ENCODE measurements at regions not wholly inside any gene's neighbourhood (a gene's known extent, or its start where the extent isn't known, plus 50 kb on each side); places are given as distances from the start of the nearest gene placed in this dataset.

GRCh38 chr16:27670071-27670810 lies 120.3 kb downstream of the KATNIP start:
- no peaks in the 10 kb centered on the region for H3K9me3 ChIP-seq
- no peak for DNase-seq (ENCODE audit: low spot score in 2 of 2)
- no peak overlapping the region for H3K4me3 ChIP-seq
- H3K36me3 ChIP-seq, result peaks cover 0 to 40% (median 0%) of the 10 kb centered on the region in 3 donors
- H3K4me1 ChIP-seq, result no peaks in the 10 kb centered on the region
- H3K27me3 ChIP-seq, result no peaks in the 10 kb centered on the region
- TF ChIP-seq EP300 (IDR thresholded peaks at IDR 0.05) (no peak), CTCF (IDR thresholded peaks at IDR 0.05) (no peak), POLR2A (IDR thresholded peaks at IDR 0.05) (no peak)
- H3K27ac ChIP-seq, result no peak overlapping the region
- 72 to 75% methylated on average over 8 of the region's 8 CpGs for WGBS, 2 donors

DNA sequence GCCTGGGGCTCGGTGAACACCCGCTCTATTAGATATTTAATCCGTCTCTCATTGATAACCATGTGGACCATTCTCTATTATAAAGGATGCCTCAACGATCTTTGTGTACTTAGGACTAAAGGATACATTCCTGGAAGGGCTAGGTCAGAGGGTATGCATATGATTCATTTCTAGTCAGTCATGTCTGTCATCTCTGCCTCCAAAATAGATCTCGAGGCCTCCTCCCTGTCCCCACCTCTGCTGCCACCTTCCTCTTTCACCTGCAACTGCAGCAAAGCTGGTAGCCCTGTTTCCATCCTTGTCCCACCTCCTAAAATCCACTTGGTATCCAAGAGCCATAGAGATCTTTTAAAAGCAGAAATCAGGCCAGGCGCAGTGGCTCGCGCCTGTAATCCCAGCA lies 121.5 kb downstream of the KATNIP start:
- 93 to 94% methylated on average over 8 of the region's 8 CpGs for WGBS, 2 donors
- DNase-seq (ENCODE audit: low spot score in 2 of 2), result no peak
- no peak overlapping the region for H3K27ac ChIP-seq
- no peaks in the 10 kb centered on the region for H3K4me1 ChIP-seq
- peaks cover 0 to 44% (median 0%) of the 10 kb centered on the region in 3 donors for H3K36me3 ChIP-seq
- TF ChIP-seq CTCF (IDR thresholded peaks at IDR 0.05), result no peak
- no peak for TF ChIP-seq POLR2A (IDR thresholded peaks at IDR 0.05)
- TF ChIP-seq EP300 (IDR thresholded peaks at IDR 0.05), result no peak
- no peaks in the 10 kb centered on the region for H3K9me3 ChIP-seq
- H3K4me3 ChIP-seq, result no peak overlapping the region
- H3K27me3 ChIP-seq, result no peaks in the 10 kb centered on the region

DNA sequence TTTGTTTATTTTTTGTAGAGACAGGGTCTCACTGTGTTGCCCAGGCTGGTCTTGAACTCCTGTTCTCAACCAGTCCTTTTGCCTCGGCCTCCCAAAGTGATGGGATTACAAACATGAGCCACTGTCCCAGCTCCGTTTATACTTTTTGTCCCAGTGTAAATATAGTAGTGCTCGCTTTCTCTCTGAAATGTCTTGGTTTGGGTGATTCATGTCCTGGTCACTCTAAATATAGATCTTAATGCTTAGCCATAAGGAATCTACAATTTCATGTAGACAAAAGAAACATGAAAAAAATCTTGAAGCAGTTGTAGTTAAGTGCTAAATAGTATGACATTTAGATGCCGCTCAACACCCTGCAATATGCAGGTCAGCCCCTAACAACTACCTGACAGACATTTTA lies 126.9 kb downstream of the KATNIP start:
- H3K9me3 ChIP-seq, result no peaks in the 10 kb centered on the region
- 86 to 91% methylated on average over 4 of the region's 4 CpGs for WGBS, 2 donors
- H3K4me1 ChIP-seq, result no peaks in the 10 kb centered on the region
- no peak for TF ChIP-seq CTCF (IDR thresholded peaks at IDR 0.05)
- no peak for TF ChIP-seq POLR2A (IDR thresholded peaks at IDR 0.05)
- TF ChIP-seq EP300 (IDR thresholded peaks at IDR 0.05), result no peak
- H3K36me3 ChIP-seq, result peaks cover 0 to 79% (median 0%) of the 10 kb centered on the region in 3 donors
- H3K4me3 ChIP-seq, result no peak overlapping the region
- H3K27ac ChIP-seq, result no peak overlapping the region
- DNase-seq (ENCODE audit: low spot score in 2 of 2), result no peak
- no peaks in the 10 kb centered on the region for H3K27me3 ChIP-seq

DNA sequence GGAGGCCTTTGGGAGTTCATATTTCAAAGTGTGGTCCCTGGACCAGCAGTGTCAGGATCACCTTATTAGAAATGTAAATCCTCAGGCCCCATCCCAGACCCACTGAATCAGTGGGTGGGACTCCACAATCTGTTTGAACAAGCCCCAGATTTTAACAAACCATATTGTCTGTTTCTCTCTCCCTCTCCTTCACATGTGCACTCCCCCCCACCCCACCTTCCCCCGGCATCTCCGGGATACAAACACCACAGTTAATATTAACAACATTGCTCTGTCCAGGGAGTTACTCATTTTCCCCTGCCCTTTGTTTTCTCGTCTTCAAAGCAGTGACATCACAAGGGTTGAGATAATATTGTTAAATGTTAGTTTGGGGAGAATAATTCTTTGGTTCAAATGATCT lies 127.3 kb downstream of the KATNIP start:
- H3K27me3 ChIP-seq, result no peaks in the 10 kb centered on the region
- 41 to 65% methylated on average over 3 of the region's 3 CpGs for WGBS, 2 donors

More for the DNA sequence above, 127.3 kb downstream of the KATNIP start:
- Histone ChIP-seq H3K9me3 (no peaks in the 10 kb centered on the region), H3K27ac (no peak overlapping the region), H3K4me3 (no peak overlapping the region), H3K36me3 (peaks cover 0 to 81% (median 0%) of the 10 kb centered on the region in 3 donors), H3K4me1 (no peaks in the 10 kb centered on the region)
- DNase-seq (ENCODE audit: low spot score in 2 of 2), result no peak
- TF ChIP-seq POLR2A (IDR thresholded peaks at IDR 0.05), result no peak
- TF ChIP-seq EP300 (IDR thresholded peaks at IDR 0.05), result no peak
- TF ChIP-seq CTCF (IDR thresholded peaks at IDR 0.05), result no peak
